K562 (cell line): ENCODE measurements at regions not wholly inside any gene's neighbourhood (a gene's known extent, or its start where the extent isn't known, plus 50 kb on each side); places are given as distances from the start of the nearest gene placed in this dataset.
A peak's percentile ranks its signal among the peaks of the same experiment; 100 is the strongest.

ENCODE experiments used
- ATAC-seq: fragments of 200-7000 bp; cut with Tn5 transposase; 3 replicates; pipeline ENCODE4 v1.9.1; 2020; ENCODE audit warnings: moderate library complexity
- BruUV-seq: library from RNA; stranded (reverse); fragments of 400-500 nt; replicated peaks from 2 replicates; lab custom pipeline; 2021; lab: Mats Ljungman, UMichigan
- CTCF ChIA-PET: fragments of 300-600 bp; formaldehyde crosslinking; extraction: SDS; loops from one replicate; lab custom pipeline; 2021; ENCODE audit warnings: low intra/inter-chr PET ratio; lab: Yijun Ruan, JAX
- POLR2A ChIA-PET: fragments of 300-600, 350-650 bp; sonication (Branson Sonifier 250); formaldehyde crosslinking; extraction: SDS; loops from one replicate; lab custom pipeline; 2021; ENCODE audit warnings: antibody characterized with exemption, inconsistent platforms; lab: Yijun Ruan, JAX
- DNase-seq, 4 experiments: peaks; one replicate each; pipeline versions ENCODE4 v3.0.0 to v3.0.0-alpha.2; 2011 to 2018; ENCODE audit warnings: low spot score in 3 of 4, mixed read lengths in 3 of 4; ENCODE audit errors: extremely low read depth in 1 of 4
- FAIRE-seq: peaks from 2 replicates; lab custom pipeline; 2011; peaks lifted over from hg19 to GRCh38; lab: Jason Lieb, UNC
- H2AFZ ChIP-seq: 2 replicates; pipeline ENCODE4 v1.6.0; 2011; ENCODE audit warnings: low read depth, low read length, control low read depth, inconsistent platforms
- H3K27ac ChIP-seq: fragments of 200-600 bp; 3 replicates; pipeline ENCODE4 v1.8.0; 2011; ENCODE audit warnings: low read depth, mild to moderate bottlenecking, control low read depth, inconsistent platforms, low read length, moderate library complexity, mixed read lengths; ENCODE audit errors: extremely low read depth
- H3K27me3 ChIP-seq, 2 experiments: fragments of 300-600 bp in 1 of 2; 2 replicates in 1 of 2; 3 replicates in 1 of 2; pipeline versions ENCODE4 v1.6.0 to v1.8.0; 2011; ENCODE audit warnings: inconsistent platforms in 2 of 2, low read length in 2 of 2, mild to moderate bottlenecking in 1 of 2, mixed read lengths in 1 of 2, moderate library complexity in 1 of 2; ENCODE audit not compliant: control insufficient read depth in 2 of 2, insufficient read depth in 2 of 2
- H3K36me3 ChIP-seq: fragments of 300-600 bp; 3 replicates; pipeline ENCODE4 v1.8.0; 2011; ENCODE audit warnings: mild to moderate bottlenecking, low read length, inconsistent platforms; ENCODE audit not compliant: control insufficient read depth, insufficient read depth
- H3K4me1 ChIP-seq, 2 experiments: fragments of 200-600 bp in 1 of 2; replicated peaks in 1 of 2; 2 replicates in 1 of 2; 3 replicates in 1 of 2; pipeline versions ENCODE4 v1.5.1 to v1.8.0; 2011; ENCODE audit warnings: inconsistent platforms in 2 of 2, low read length in 2 of 2, mild to moderate bottlenecking in 1 of 2, mixed read lengths in 1 of 2, moderate library complexity in 1 of 2; ENCODE audit not compliant: control insufficient read depth in 2 of 2, insufficient read depth in 2 of 2
- H3K4me2 ChIP-seq: 2 replicates; pipeline ENCODE4 v1.6.1; 2011; ENCODE audit warnings: low read length, control low read depth, inconsistent platforms, mixed read lengths; ENCODE audit not compliant: insufficient read depth
- H3K4me3 ChIP-seq: fragments of 200-600 bp; sonication (generic), shearing (Covaris generic); 2 replicates; pipeline ENCODE4 v1.5.1; 2016; ENCODE audit warnings: control low read depth, inconsistent platforms
- H3K79me2 ChIP-seq: fragments of 200-600 bp; 3 replicates; pipeline ENCODE4 v1.8.0; 2011; ENCODE audit warnings: low read length, inconsistent platforms; ENCODE audit not compliant: control insufficient read depth, insufficient read depth
- H3K9ac ChIP-seq, 2 experiments: 2 replicates each; pipeline versions ENCODE4 v1.6.0 to v1.6.1; 2011; ENCODE audit warnings: low read depth in 2 of 2, low read length in 2 of 2, control low read depth in 1 of 2, inconsistent platforms in 1 of 2, mild to moderate bottlenecking in 1 of 2, mixed read lengths in 1 of 2; ENCODE audit not compliant: insufficient read depth in 1 of 2
- H3K9me1 ChIP-seq: one replicate; pipeline ENCODE4 v1.6.0; 2011; ENCODE audit warnings: inconsistent platforms, mild to moderate bottlenecking, low read length, moderate library complexity; ENCODE audit not compliant: control insufficient read depth, insufficient read depth
- H3K9me3 ChIP-seq: replicated peaks from 2 replicates; pipeline ENCODE4 v1.5.1; 2011; ENCODE audit warnings: low read depth, low read length, inconsistent platforms; ENCODE audit not compliant: control insufficient read depth, insufficient read depth
- H4K20me1 ChIP-seq: replicated peaks from 2 replicates; pipeline ENCODE4 v1.6.1; 2011; ENCODE audit warnings: low read length, inconsistent platforms, mixed read lengths; ENCODE audit not compliant: control insufficient read depth, insufficient read depth
- BACH1 ChIP-seq: fragments of 200-800 bp; sonication (Bioruptor generic); IDR thresholded peaks from 2 replicates; pipeline ENCODE4 v1.6.1; 2016; ENCODE audit warnings: missing genetic modification characterization, missing compliant biosample characterization
- ESRRB ChIP-seq: fragments of 250-450 bp; sonication (Bioruptor Pico); IDR thresholded peaks from 2 replicates; pipeline ENCODE4 v1.5.0; 2020; ENCODE audit warnings: mild to moderate bottlenecking, moderate library complexity, borderline replicate concordance
- L3MBTL2 ChIP-seq: fragments of 450-650 bp; IDR thresholded peaks from 2 replicates; pipeline ENCODE4 v1.6.1; 2016; ENCODE audit warnings: mild to moderate bottlenecking, moderate library complexity
- MAFG ChIP-seq: fragments of 450-650 bp; conservative IDR thresholded peaks from 2 replicates; pipeline ENCODE4 v1.6.1; 2016; ENCODE audit warnings: missing genetic modification characterization, missing compliant biosample characterization
- MAZ ChIP-seq, 2 experiments: fragments of 450-650 bp in 1 of 2; sonication (generic) in 1 of 2; formaldehyde crosslinking; IDR thresholded peaks in 1 of 2; conservative IDR thresholded peaks in 1 of 2; 2 replicates each; pipeline versions ENCODE4 v1.4.0 to v1.5.0; 2020; ENCODE audit warnings: mild to moderate bottlenecking in 1 of 2, missing genetic modification reagents in 1 of 2
- NFE2 ChIP-seq: IDR thresholded peaks from 2 replicates; pipeline ENCODE4 v1.6.1; 2014; ENCODE audit warnings: antibody characterized with exemption, low read depth
- RAD21 ChIP-seq, 2 experiments: fragments of 250-450 bp in 1 of 2; fragments of 450-650 bp in 1 of 2; sonication (Bioruptor Pico) in 1 of 2; formaldehyde crosslinking in 1 of 2; IDR thresholded peaks in 1 of 2; conservative IDR thresholded peaks in 1 of 2; 2 replicates each; pipeline versions ENCODE4 v1.4.0 to v1.8.0; 2020 to 2022; ENCODE audit warnings: mild to moderate bottlenecking in 2 of 2, moderate library complexity in 1 of 2
- SAFB ChIP-seq: fragments of 200-400 bp; formaldehyde crosslinking; IDR thresholded peaks from 2 replicates; pipeline ENCODE4 v1.6.1; 2017; ENCODE audit warnings: low read depth, low read length, borderline replicate concordance
- SLC30A9 ChIP-seq: fragments of 250-450 bp; sonication (Bioruptor Pico); IDR thresholded peaks from 2 replicates; pipeline ENCODE4 v1.8.0; 2022; ENCODE audit warnings: mild to moderate bottlenecking, moderate library complexity
- TFAM ChIP-seq: fragments of 250-450 bp; sonication (Bioruptor Pico); conservative IDR thresholded peaks from 2 replicates; pipeline ENCODE4 v1.5.0; 2021; ENCODE audit warnings: mild to moderate bottlenecking, moderate library complexity
- ZKSCAN1 ChIP-seq: fragments of 150-350 bp; IDR thresholded peaks from 2 replicates; pipeline ENCODE4 v1.6.1; 2016; ENCODE audit warnings: low read depth, low read length
- ZNF133 ChIP-seq: fragments of 250-450 bp; sonication (Bioruptor Pico); IDR thresholded peaks from 2 replicates; pipeline ENCODE4 v1.4.0; 2020; ENCODE audit warnings: mild to moderate bottlenecking
- ZNF511 ChIP-seq: sonication (generic); formaldehyde crosslinking; IDR thresholded peaks from 2 replicates; pipeline ENCODE4 v1.8.0; 2022; ENCODE audit warnings: mild to moderate bottlenecking, missing genetic modification reagents
- ZNF589 ChIP-seq: fragments of 200-800 bp; sonication (Bioruptor generic); IDR thresholded peaks from 2 replicates; pipeline ENCODE4 v1.6.1; 2016; ENCODE audit warnings: low read depth, missing genetic modification characterization, missing compliant biosample characterization
- ZNF76 ChIP-seq: fragments of 250-450 bp; sonication (Bioruptor Pico); IDR thresholded peaks from 2 replicates; pipeline ENCODE4 v1.4.0; 2020; ENCODE audit warnings: mild to moderate bottlenecking, moderate library complexity, borderline replicate concordance
- WGBS: fragments of 100-300 bp; shearing (Covaris generic); methylation state at CpG from one replicate; pipeline ENCODE4 v1.1.6; 2016; ENCODE audit warnings: low coverage, mixed read lengths; ENCODE audit not compliant: insufficient coverage; ENCODE audit errors: missing lambda C conversion rate; 5-methylcytosine and 5-hydroxymethylcytosine counted together
- in situ Hi-C: fragments of 300-500 bp; cut with MboI; formaldehyde crosslinking; loops from 4 replicates; pipeline ENCODE4 v1.15.0; 2018; ENCODE audit warnings: inconsistent platforms, mixed read lengths
- intact Hi-C: fragments of 100-400 bp; cut with micrococcal nuclease; formaldehyde crosslinking; loops from 2 replicates; pipeline ENCODE4 v1.14.2; 2022
- TF ChIP-seq, protein P1 (sequence below): fragments of 450-650 bp; formaldehyde crosslinking; IDR thresholded peaks from 2 replicates; pipeline ENCODE4 v1.4.0; 2020; ENCODE audit warnings: mild to moderate bottlenecking, moderate library complexity

DNA sequence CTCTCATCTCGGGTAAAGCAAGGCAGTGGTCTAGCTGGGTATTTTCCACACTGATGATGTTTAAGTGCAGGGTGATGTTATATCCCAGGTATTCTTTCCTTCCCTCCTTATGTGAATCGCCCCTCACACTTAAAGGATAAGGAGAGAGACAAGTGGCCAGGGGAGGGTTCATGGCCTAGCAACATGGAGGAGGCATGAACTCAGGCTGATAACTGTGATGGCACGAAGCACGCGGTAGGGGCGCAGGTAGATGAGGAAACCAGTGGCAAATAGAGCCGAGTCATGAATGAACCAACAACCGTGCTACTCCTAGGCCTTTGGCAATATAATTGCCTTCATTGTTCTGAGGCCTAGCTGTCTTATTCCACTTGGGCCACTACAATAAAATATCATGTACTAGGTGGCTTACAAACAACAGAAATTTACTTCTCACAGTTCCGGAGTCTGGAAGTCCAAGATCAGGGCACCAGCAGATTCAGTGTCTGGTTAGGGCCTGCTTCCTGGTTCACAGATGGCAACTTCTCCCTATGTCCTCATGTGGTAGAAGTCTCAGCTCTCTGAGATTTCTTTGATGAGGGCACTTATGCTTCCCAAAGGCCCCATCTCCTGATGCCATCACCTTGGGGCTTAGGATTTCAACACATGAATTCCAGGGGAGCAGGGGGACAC, 56.0 kb upstream of the PIK3CG start:
- Histone ChIP-seq H3K27me3 (no peaks in the 10 kb centered on the region), H3K9me1 (no peaks in the 10 kb centered on the region), H3K9ac (no peak overlapping the region), H3K9me3 (no peaks in the 10 kb centered on the region), H3K36me3 (no peaks in the 10 kb centered on the region), H3K27ac (no peak overlapping the region)
- POLR2A ChIA-PET, result interaction anchor here (0.7 to 3.5 kb wide), 5 partner anchors 10 to 68 kb away, joined by 3 to 16 read pairs (median 3); no protein-coding TSS in a partner anchor
- CTCF ChIA-PET, result no interaction called here
- FAIRE-seq (no peak), ATAC-seq (no peak)
- 0 out of 2 replicates have a peak, but pooled peaks have one; percentile 19 for TF ChIP-seq MAFG (tag)
- TF ChIP-seq ZNF589 (CRISPR knock-in tag), result 0 out of 2 replicates have a peak, but pooled peaks have one; percentile 33
- TF ChIP-seq RAD21 (CRISPR knock-in tag; conservative IDR thresholded peaks at IDR 0.05 in 1 of 2, IDR thresholded peaks at IDR 0.05 in 1 of 2), result peak in 1 of 2 experiments; percentile 5; a peak in 1 of 4 replicates
- peak; percentile 55; the same call in 1 of the 2 replicates for TF ChIP-seq NFE2
- TF ChIP-seq ZNF133 (CRISPR knock-in tag), result no peak
- TF ChIP-seq MAZ (CRISPR knock-in tag; conservative IDR thresholded peaks at IDR 0.05 in 1 of 2, IDR thresholded peaks at IDR 0.05 in 1 of 2), result 0 out of 4 replicates have a peak, but pooled peaks of 1 of the 2 experiments have one; percentile 10
- no peak for TF ChIP-seq ESRRB (CRISPR knock-in tag)
- TF ChIP-seq, protein P1, sequence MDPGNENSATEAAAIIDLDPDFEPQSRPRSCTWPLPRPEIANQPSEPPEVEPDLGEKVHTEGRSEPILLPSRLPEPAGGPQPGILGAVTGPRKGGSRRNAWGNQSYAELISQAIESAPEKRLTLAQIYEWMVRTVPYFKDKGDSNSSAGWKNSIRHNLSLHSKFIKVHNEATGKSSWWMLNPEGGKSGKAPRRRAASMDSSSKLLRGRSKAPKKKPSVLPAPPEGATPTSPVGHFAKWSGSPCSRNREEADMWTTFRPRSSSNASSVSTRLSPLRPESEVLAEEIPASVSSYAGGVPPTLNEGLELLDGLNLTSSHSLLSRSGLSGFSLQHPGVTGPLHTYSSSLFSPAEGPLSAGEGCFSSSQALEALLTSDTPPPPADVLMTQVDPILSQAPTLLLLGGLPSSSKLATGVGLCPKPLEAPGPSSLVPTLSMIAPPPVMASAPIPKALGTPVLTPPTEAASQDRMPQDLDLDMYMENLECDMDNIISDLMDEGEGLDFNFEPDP (CRISPR knock-in tag), result peak; percentile 70; the same call in 1 of the 2 replicates
- TF ChIP-seq BACH1 (tag), result peak; percentile 42; the same call in 1 of the 2 replicates
- 0 out of 2 replicates have a peak, but pooled peaks have one; percentile 33 for TF ChIP-seq ZNF511 (CRISPR knock-in tag)
- no peak for TF ChIP-seq SAFB
- TF ChIP-seq TFAM (CRISPR knock-in tag), result no peak
- 0 out of 2 replicates have a peak, but pooled peaks have one; percentile 12 for TF ChIP-seq L3MBTL2
- peak; percentile 67; the same call in 1 of the 2 replicates for TF ChIP-seq ZNF76 (CRISPR knock-in tag)
- no peak for TF ChIP-seq SLC30A9
- TF ChIP-seq ZKSCAN1, result 0 out of 2 replicates have a peak, but pooled peaks have one; percentile 26
- TF ChIP-seq, all 486 proteins: peak for 11
- no TSS peak for BruUV-seq
- DNase-seq, result no peak
- Histone ChIP-seq H3K4me2 (no peak overlapping the region), H3K4me1 (peaks cover 0 to 35% of the 10 kb centered on the region in 2 experiments; a peak in 4 of 5 replicates), H2AFZ (peak overlapping the region; percentile 61), H3K4me3 (no peak overlapping the region), H4K20me1 (no peaks in the 10 kb centered on the region), H3K79me2 (no peaks in the 10 kb centered on the region)
- intact Hi-C loops (no loop called here), in situ Hi-C loops (no loop called here)
- WGBS, result 72% methylated on average over 9 of the region's 9 CpGs
